GM12878 (cell line): ENCODE measurements at regions not wholly inside any gene's neighbourhood (a gene's known extent, or its start where the extent isn't known, plus 50 kb on each side); places are given as distances from the start of the nearest gene placed in this dataset.

Experiments
- ATAC-seq: fragments of 200-7000 bp; cut with Tn5 transposase; 3 replicates; pipeline ENCODE4 v1.9.1; 2020; ENCODE audit warnings: mild to moderate bottlenecking, moderate library complexity
- BruUV-seq: library from RNA; stranded (reverse); fragments of 400-500 nt; replicated peaks from 2 replicates; lab custom pipeline; 2021; lab: Mats Ljungman, UMichigan
- CTCF ChIA-PET: fragments of 300-600 bp; sonication (Branson Sonifier 250); formaldehyde crosslinking; extraction: SDS; loops from one replicate; lab custom pipeline; 2021; ENCODE audit warnings: inconsistent platforms; lab: Yijun Ruan, JAX
- POLR2A ChIA-PET: fragments of 350-600 bp; formaldehyde crosslinking; extraction: SDS; loops from one replicate; lab custom pipeline; 2021; ENCODE audit warnings: inconsistent platforms; lab: Charles Lee
- RAD21 ChIA-PET: fragments of 300-600 bp; sonication (Branson Sonifier 250); formaldehyde crosslinking; loops from one replicate; lab custom pipeline; 2023; ENCODE audit warnings: antibody characterized with exemption; ENCODE audit not compliant: unreplicated experiment; lab: Charles Lee
- SMC1A ChIA-PET: fragments of 300-600 bp; sonication (Branson Sonifier 250); formaldehyde crosslinking; loops from one replicate; lab custom pipeline; 2023; ENCODE audit not compliant: unreplicated experiment, uncharacterized antibody; lab: Charles Lee
- DNase-seq: peaks from one replicate; pipeline ENCODE4 v3.0.0-alpha.2; 2011; ENCODE audit warnings: low read depth, low spot score
- FAIRE-seq: peaks from 3 replicates; lab custom pipeline; 2011; peaks lifted over from hg19 to GRCh38; lab: Jason Lieb, UNC
- H2AFZ ChIP-seq: 2 replicates; pipeline ENCODE4 v1.6.0; 2011; ENCODE audit warnings: low read depth, low read length, control low read depth; ENCODE audit not compliant: control insufficient read depth
- H3K27ac ChIP-seq: 2 replicates; pipeline ENCODE4 v1.5.1; 2011; ENCODE audit warnings: control low read depth; ENCODE audit not compliant: control insufficient read depth, insufficient read depth
- H3K27me3 ChIP-seq, 2 experiments: replicated peaks in 1 of 2; 2 replicates each; pipeline versions ENCODE4 v1.6.0 to v1.6.1; 2011; ENCODE audit warnings: low read length in 1 of 2; ENCODE audit not compliant: control insufficient read depth in 2 of 2, insufficient read depth in 2 of 2
- H3K36me3 ChIP-seq, 2 experiments: 2 replicates each; pipeline ENCODE4 v1.5.1; 2011; ENCODE audit warnings: low read length in 1 of 2; ENCODE audit not compliant: control insufficient read depth in 2 of 2, insufficient read depth in 2 of 2
- H3K4me1 ChIP-seq: 2 replicates; pipeline ENCODE4 v1.6.1; 2011; ENCODE audit warnings: mild to moderate bottlenecking, low read length, moderate library complexity, mixed read lengths; ENCODE audit not compliant: control insufficient read depth, insufficient read depth
- H3K4me2 ChIP-seq: 2 replicates; pipeline ENCODE4 v1.6.0; 2011; ENCODE audit warnings: control low read depth; ENCODE audit not compliant: control insufficient read depth, insufficient read depth
- H3K4me3 ChIP-seq: fragments of 200-600 bp; sonication (generic); 2 replicates; pipeline ENCODE4 v1.5.1; 2016
- H3K79me2 ChIP-seq: 2 replicates; pipeline ENCODE4 v1.6.0; 2011; ENCODE audit warnings: low read length; ENCODE audit not compliant: control insufficient read depth, insufficient read depth
- H3K9ac ChIP-seq: 2 replicates; pipeline ENCODE4 v1.8.0; 2011; ENCODE audit warnings: low read length, control low read depth, mixed read lengths; ENCODE audit not compliant: control insufficient read depth, insufficient read depth
- H3K9me3 ChIP-seq: replicated peaks from 3 replicates; pipeline ENCODE4 v1.5.1; 2011; ENCODE audit warnings: mild to moderate bottlenecking, low read length; ENCODE audit not compliant: control insufficient read depth, insufficient read depth
- H4K20me1 ChIP-seq: 2 replicates; pipeline ENCODE4 v1.6.0; 2011; ENCODE audit not compliant: control insufficient read depth, insufficient read depth
- ATF3 ChIP-seq: IDR thresholded peaks from 2 replicates; pipeline ENCODE4 v1.6.1; 2011; ENCODE audit warnings: low read depth, mild to moderate bottlenecking, low read length, moderate library complexity, borderline replicate concordance; ENCODE audit errors: extremely low read depth
- BCL11A ChIP-seq: IDR thresholded peaks from 2 replicates; pipeline ENCODE4 v1.6.1; 2011; ENCODE audit warnings: low read depth, low read length
- BCL3 ChIP-seq: IDR thresholded peaks from 2 replicates; pipeline ENCODE4 v1.6.1; 2011; ENCODE audit warnings: borderline replicate concordance, low read depth, mild to moderate bottlenecking, moderate library complexity, low read length; ENCODE audit not compliant: insufficient read depth, poor library complexity, severe bottlenecking
- E4F1 ChIP-seq: fragments of 450-650 bp; IDR thresholded peaks from 2 replicates; pipeline ENCODE4 v1.6.1; 2018; ENCODE audit warnings: borderline replicate concordance, mild to moderate bottlenecking; ENCODE audit not compliant: partially characterized antibody
- GABPA ChIP-seq: IDR thresholded peaks from 2 replicates; pipeline ENCODE4 v1.6.1; 2014; ENCODE audit warnings: antibody characterized with exemption, low read depth, mild to moderate bottlenecking, inconsistent platforms
- HDGF ChIP-seq: fragments of 450-650 bp; IDR thresholded peaks from 2 replicates; pipeline ENCODE4 v1.6.1; 2016; ENCODE audit warnings: antibody characterized with exemption
- KAT2A ChIP-seq: conservative IDR thresholded peaks from 2 replicates; pipeline ENCODE4 v1.6.1; 2011; ENCODE audit warnings: low read depth, low read length; ENCODE audit not compliant: control insufficient read depth
- MAX ChIP-seq: IDR thresholded peaks from 2 replicates; pipeline ENCODE4 v1.6.1; 2012; ENCODE audit warnings: low read depth, low read length, improper control_type of control experiment
- NR2C2 ChIP-seq: IDR thresholded peaks from 2 replicates; pipeline ENCODE4 v1.6.1; 2011; ENCODE audit warnings: borderline replicate concordance, low read depth; ENCODE audit not compliant: control insufficient read depth, insufficient read length
- PBX3 ChIP-seq: IDR thresholded peaks from 2 replicates; pipeline ENCODE4 v1.6.1; 2011; ENCODE audit warnings: mild to moderate bottlenecking, low read depth, low read length, moderate library complexity; ENCODE audit not compliant: insufficient replicate concordance
- POLR2A ChIP-seq: IDR thresholded peaks from 2 replicates; pipeline ENCODE4 v1.6.1; 2011; ENCODE audit warnings: low read depth, mild to moderate bottlenecking, low read length
- RAD51 ChIP-seq: fragments of 450-650 bp; IDR thresholded peaks from 2 replicates; pipeline ENCODE4 v1.6.1; 2016; ENCODE audit warnings: moderate library complexity, mild to moderate bottlenecking, inconsistent platforms
- RELB ChIP-seq: fragments of 450-650 bp; IDR thresholded peaks from 2 replicates; pipeline ENCODE4 v1.6.1; 2017; ENCODE audit warnings: low read depth, mild to moderate bottlenecking, moderate library complexity
- RUNX3 ChIP-seq: IDR thresholded peaks from 2 replicates; pipeline ENCODE4 v1.6.1; 2012; ENCODE audit warnings: low read length, inconsistent platforms
- USF1 ChIP-seq: IDR thresholded peaks from 2 replicates; pipeline ENCODE4 v1.6.1; 2011; ENCODE audit warnings: borderline replicate concordance, low read depth, mild to moderate bottlenecking, moderate library complexity, mixed read lengths, low read length; ENCODE audit not compliant: insufficient read depth; ENCODE audit errors: extremely low read length
- WGBS: methylation state at CpG from one replicate; pipeline ENCODE4 v1.1.6; 2016; ENCODE audit warnings: low lambda C conversion rate; ENCODE audit not compliant: insufficient replicate concordance, insufficient coverage; ENCODE audit errors: missing lambda C conversion rate; 5-methylcytosine and 5-hydroxymethylcytosine counted together
- in situ Hi-C: fragments of 300-500 bp; cut with MboI; formaldehyde crosslinking; loops from 9 replicates; pipeline ENCODE4 v1.14.3; 2018; ENCODE audit warnings: mixed read lengths
- intact Hi-C: fragments of 100-400 bp; cut with micrococcal nuclease; formaldehyde crosslinking; loops from one replicate; pipeline ENCODE4 v1.14.2; 2022; ENCODE audit not compliant: unreplicated experiment

- no peak for DNase-seq
- Histone ChIP-seq H3K4me2 (no peak overlapping the region), H3K27ac (no peak overlapping the region), H2AFZ (no peak overlapping the region), H3K79me2 (no peaks in the 10 kb centered on the region), H3K9me3 (no peaks in the 10 kb centered on the region), H3K27me3 (no peaks in the 10 kb centered on the region), H3K36me3 (no peaks in the 10 kb centered on the region), H3K4me1 (no peaks in the 10 kb centered on the region), H3K4me3 (no peak overlapping the region), H4K20me1 (no peaks in the 10 kb centered on the region), H3K9ac (no peak overlapping the region)
- POLR2A ChIA-PET: no interaction called here
- 62% methylated on average over 8 of the region's 8 CpGs for WGBS
- intact Hi-C loops: no loop called here
- RAD21 ChIA-PET: no interaction called here
- SMC1A ChIA-PET: no interaction called here
- no TSS peak for BruUV-seq
- ATAC-seq: no peak
- in situ Hi-C loops: no loop called here
- no peak for FAIRE-seq
- CTCF ChIA-PET: no interaction called here
- TF ChIP-seq RUNX3 (no peak), BCL3 (no peak), PBX3 (no peak), ATF3 (no peak), RELB (no peak), GABPA (no peak), NR2C2 (no peak), HDGF (no peak), BCL11A (no peak), POLR2A (no peak), MAX (no peak), KAT2A (no peak), RAD51 (no peak), E4F1 (no peak), USF1 (no peak)
Measured at GRCh38 chr2:221948076-221948475, 350.7 kb downstream of the PAX3 start.
